Pancreas (tissue), 10 donors: ENCODE measurements at regions not wholly inside any gene's neighbourhood (a gene's known extent, or its start where the extent isn't known, plus 50 kb on each side); places are given as distances from the start of the nearest gene placed in this dataset.

Experiments
- ATAC-seq, 4 donors: fragments of 200-7000 bp; cut with Tn5 transposase; one replicate each; pipeline versions ENCODE4 v1.8.0 to v1.9.1; 2020; ENCODE audit warnings: mild to moderate bottlenecking in 4 of 4, moderate library complexity in 4 of 4
- DNase-seq, 6 donors: peaks; one replicate each; pipeline ENCODE4 v3.0.0-alpha.2; 2020
- FAIRE-seq: peaks from 2 replicates; lab custom pipeline; 2012; peaks lifted over from hg19 to GRCh38; lab: Jason Lieb, UNC
- H3K27ac ChIP-seq, 4 donors: fragments of 200-600 bp; sonication (generic); 1 replicate in 3 of 4; 2 replicates in 1 of 4; pipeline versions ENCODE4 v1.5.0 to v1.8.0; 2020
- H3K27me3 ChIP-seq, 4 donors: fragments of 200-600 bp; one replicate each; pipeline ENCODE4 v1.8.0; 2021
- H3K36me3 ChIP-seq, 3 donors: fragments of 200-600 bp; sonication (generic) in 1 of 3; one replicate each; pipeline versions ENCODE4 v1.5.0 to v1.8.0; 2020 to 2021
- H3K4me1 ChIP-seq, 3 donors: fragments of 200-600 bp; one replicate each; pipeline ENCODE4 v1.8.0; 2021
- H3K4me3 ChIP-seq, 4 donors: fragments of 200-600 bp; sonication (generic) in 2 of 4; one replicate each; pipeline versions ENCODE4 v1.5.0 to v1.8.0; 2020 to 2021
- H3K9me3 ChIP-seq, 4 donors: fragments of 200-600 bp; one replicate each; pipeline ENCODE4 v1.8.0; 2021
- CTCF ChIP-seq, 4 donors: fragments of 200-600 bp; sonication (generic) in 3 of 4; IDR thresholded peaks; one replicate each; pipeline versions ENCODE4 v1.5.0 to v1.8.0; 2021; ENCODE audit warnings: antibody characterized with exemption in 4 of 4
- WGBS, 2 donors: extraction: QIAGEN DNeasy Blood & Tissue Kit; methylation state at CpG; one replicate each; pipeline ENCODE4 v1.1.7; 2013; 5-methylcytosine and 5-hydroxymethylcytosine counted together
- intact Hi-C, 3 donors: fragments of 100-400 bp; cut with DNase I; formaldehyde crosslinking; loops; one replicate each; pipeline versions ENCODE4 v1.11.1 to v1.14.2; 2022
- donor health status: healthy with polysubstance abuse.
- donor health status: DM: no; HTN: no; CAD: no; lungs with moderate emphysema.
- donor health status: DM: no; HTN: no; CAD: no.
- donor health status: control.
- donor health status: control.
- donor health status: Bipolar disorder and iron deficiency.
- donor health status: DM: yes; HTN: yes; CAD: no.
- donor health status: DM: no; HTN: no; CAD: no.
- donor health status: DM: no; HTN: no; CAD: no.
- donor health status: DM: yes; HTN: yes; CAD: no.

- ATAC-seq = no peak
- Histone ChIP-seq H3K27me3 (no peaks in the 10 kb centered on the region), H3K4me1 (no peaks in the 10 kb centered on the region), H3K36me3 (no peaks in the 10 kb centered on the region), H3K4me3 (no peak overlapping the region), H3K27ac (no peak overlapping the region), H3K9me3 (no peaks in the 10 kb centered on the region)
- intact Hi-C loops = no loop called here
- DNase-seq = no peak
- FAIRE-seq = no peak
- no peak for TF ChIP-seq CTCF (IDR thresholded peaks at IDR 0.05)
- whole genome bisulfite sequencing, 2 donors = 70 to 89% methylated on average over 2 of the region's 2 CpGs
These were observed 340.1 kb downstream of the PHF14 start for GRCh38 chr7:11313801-11314200.

- ATAC-seq = no peak
- TF ChIP-seq CTCF (IDR thresholded peaks at IDR 0.05) = no peak
- WGBS, 2 donors = 58 to 68% methylated on average over 3 of the region's 3 CpGs
- intact Hi-C loops = no loop called here
- no peak overlapping the region for H3K4me3 ChIP-seq
- H3K27ac ChIP-seq = no peak overlapping the region
- H3K27me3 ChIP-seq = no peaks in the 10 kb centered on the region
- FAIRE-seq = no peak
- DNase-seq = no peak
- no peaks in the 10 kb centered on the region for H3K36me3 ChIP-seq
- no peaks in the 10 kb centered on the region for H3K4me1 ChIP-seq
- no peaks in the 10 kb centered on the region for H3K9me3 ChIP-seq
These were observed 342.1 kb downstream of the PHF14 start for GRCh38 chr7:11315666-11316258.

GRCh38 chr7:11317766-11318165 lies 344.1 kb downstream of the PHF14 start:
- intact Hi-C loops = no loop called here
- Histone ChIP-seq H3K4me1 (no peaks in the 10 kb centered on the region), H3K27ac (no peak overlapping the region), H3K9me3 (no peaks in the 10 kb centered on the region), H3K36me3 (no peaks in the 10 kb centered on the region), H3K27me3 (no peaks in the 10 kb centered on the region), H3K4me3 (no peak overlapping the region)
- FAIRE-seq (no peak), DNase-seq (no peak), ATAC-seq (no peak)
- no peak for TF ChIP-seq CTCF (IDR thresholded peaks at IDR 0.05)
- 83 to 86% methylated on average over 1 of the region's 1 CpG for WGBS, 2 donors

GRCh38 chr7:11319491-11320274 lies 346.0 kb downstream of the PHF14 start:
- no peak for DNase-seq
- no peak for FAIRE-seq
- intact Hi-C loops = no loop called here
- Histone ChIP-seq H3K27ac (no peak overlapping the region), H3K4me3 (no peak overlapping the region), H3K9me3 (no peaks in the 10 kb centered on the region), H3K4me1 (no peaks in the 10 kb centered on the region), H3K27me3 (no peaks in the 10 kb centered on the region), H3K36me3 (no peaks in the 10 kb centered on the region)
- ATAC-seq = no peak
- no peak for TF ChIP-seq CTCF (IDR thresholded peaks at IDR 0.05)
- WGBS, 2 donors = 63 to 70% methylated on average over 1 of the region's 1 CpG
